ENCODE measurements at regions not wholly inside any gene's neighbourhood (a gene's known extent, or its start where the extent isn't known, plus 50 kb on each side); places are given as distances from the start of the nearest gene placed in this dataset.

DNA sequence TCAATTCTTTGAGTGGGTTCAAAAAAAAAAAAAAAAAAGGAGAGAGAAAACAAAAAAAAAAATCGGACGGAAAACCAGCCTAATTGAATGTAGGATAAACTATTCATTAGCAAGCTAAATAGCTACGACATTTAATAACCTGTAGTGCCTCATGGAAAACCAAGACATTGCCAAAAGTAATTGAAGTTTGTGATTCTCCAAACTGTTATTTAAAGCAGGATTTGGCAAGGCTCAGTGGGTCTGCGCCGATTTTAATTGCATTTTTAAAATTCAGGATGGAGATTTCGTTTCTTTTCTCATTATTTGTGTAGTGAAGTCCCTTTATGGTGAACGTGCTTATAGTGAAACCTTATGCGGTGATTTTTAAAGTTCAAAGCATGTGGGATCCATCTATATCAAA, 127.2 kb upstream of the NFIB start:
- no peak for TF ChIP-seq ZNF384 (IDR thresholded peaks at IDR 0.05)
- TF ChIP-seq FOXA1 (IDR thresholded peaks at IDR 0.05), result no peak
- TF ChIP-seq TARDBP (IDR thresholded peaks at IDR 0.05), result no peak
- no peak for TF ChIP-seq SUZ12 (IDR thresholded peaks at IDR 0.05)
- TF ChIP-seq, protein P1, sequence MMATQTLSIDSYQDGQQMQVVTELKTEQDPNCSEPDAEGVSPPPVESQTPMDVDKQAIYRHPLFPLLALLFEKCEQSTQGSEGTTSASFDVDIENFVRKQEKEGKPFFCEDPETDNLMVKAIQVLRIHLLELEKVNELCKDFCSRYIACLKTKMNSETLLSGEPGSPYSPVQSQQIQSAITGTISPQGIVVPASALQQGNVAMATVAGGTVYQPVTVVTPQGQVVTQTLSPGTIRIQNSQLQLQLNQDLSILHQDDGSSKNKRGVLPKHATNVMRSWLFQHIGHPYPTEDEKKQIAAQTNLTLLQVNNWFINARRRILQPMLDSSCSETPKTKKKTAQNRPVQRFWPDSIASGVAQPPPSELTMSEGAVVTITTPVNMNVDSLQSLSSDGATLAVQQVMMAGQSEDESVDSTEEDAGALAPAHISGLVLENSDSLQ (IDR thresholded peaks at IDR 0.05), result no peak
- TF ChIP-seq BHLHE40 (IDR thresholded peaks at IDR 0.05; ENCODE audit: borderline replicate concordance), result no peak
- no peak for TF ChIP-seq FOXK2 (IDR thresholded peaks at IDR 0.05)
- no peak for TF ChIP-seq HDGF (IDR thresholded peaks at IDR 0.05; ENCODE audit: borderline replicate concordance)
- no peak for TF ChIP-seq LEF1 (IDR thresholded peaks at IDR 0.05; ENCODE audit: borderline replicate concordance)
- TF ChIP-seq SP1 (IDR thresholded peaks at IDR 0.05), result no peak
- TF ChIP-seq ELF4 (IDR thresholded peaks at IDR 0.05), result no peak

Measured in HEK293T (cell line).